Gastroesophageal sphincter (tissue), 3 donors: ENCODE measurements at regions not wholly inside any gene's neighbourhood (a gene's known extent, or its start where the extent isn't known, plus 50 kb on each side); places are given as distances from the start of the nearest gene placed in this dataset.

Source experiments
- CTCF ChIP-seq, 4 experiments: fragments of 200-600 bp in 2 of 4; fragments of 450-650 bp in 2 of 4; sonication (generic) in 1 of 4; IDR thresholded peaks; one replicate each; pipeline ENCODE4 v1.5.1; 2017 to 2019; ENCODE audit warnings: antibody characterized with exemption in 4 of 4, mild to moderate bottlenecking in 2 of 4, moderate library complexity in 2 of 4
- EP300 ChIP-seq: sonication (generic); formaldehyde crosslinking; IDR thresholded peaks from one replicate; pipeline ENCODE4 v1.6.1; 2017; ENCODE audit warnings: antibody characterized with exemption, mild to moderate bottlenecking
- POLR2A ChIP-seq, 2 donors: fragments of 450-650 bp; IDR thresholded peaks; one replicate each; pipeline ENCODE4 v1.6.1; 2017; ENCODE audit warnings: antibody characterized with exemption in 2 of 2, mild to moderate bottlenecking in 2 of 2, moderate library complexity in 1 of 2
- POLR2AphosphoS5 ChIP-seq: sonication (generic); formaldehyde crosslinking; IDR thresholded peaks from one replicate; pipeline ENCODE4 v1.6.1; 2017; ENCODE audit warnings: antibody characterized with exemption

GRCh38 chr14:53735916-53736315 is 220.7 kb downstream of the BMP4 start:
- no peak for TF ChIP-seq CTCF (IDR thresholded peaks at IDR 0.05)
- TF ChIP-seq POLR2AphosphoS5, result no peak
- no peak for TF ChIP-seq POLR2A (IDR thresholded peaks at IDR 0.05)
- no peak for TF ChIP-seq EP300
